Thymus (tissue), 11 donors: ENCODE measurements at regions not wholly inside any gene's neighbourhood (a gene's known extent, or its start where the extent isn't known, plus 50 kb on each side); places are given as distances from the start of the nearest gene placed in this dataset.

Experiments used
- DNase-seq, 9 donors: peaks; one replicate each; pipeline ENCODE4 v3.0.0-alpha.2; 2013; ENCODE audit warnings: low spot score in 9 of 9, low read depth in 6 of 9, missing footprints in 1 of 9
- H3K27ac ChIP-seq, 2 donors: one replicate each; pipeline ENCODE4 v1.5.1; 2013; ENCODE audit warnings: control low read depth in 1 of 2, low read depth in 1 of 2, low read length in 1 of 2, mild to moderate bottlenecking in 1 of 2, moderate library complexity in 1 of 2
- H3K27me3 ChIP-seq, 2 donors: one replicate each; pipeline ENCODE4 v1.5.1; 2013; ENCODE audit warnings: low read length in 1 of 2; ENCODE audit not compliant: control insufficient read depth in 2 of 2, insufficient read depth in 1 of 2
- H3K36me3 ChIP-seq, 2 donors: one replicate each; pipeline ENCODE4 v1.5.1; 2013; ENCODE audit warnings: low read length in 1 of 2, mild to moderate bottlenecking in 1 of 2, moderate library complexity in 1 of 2; ENCODE audit not compliant: control insufficient read depth in 2 of 2, insufficient read depth in 2 of 2
- H3K4me1 ChIP-seq, 2 donors: one replicate each; pipeline ENCODE4 v1.5.1; 2013; ENCODE audit warnings: low read length in 2 of 2; ENCODE audit not compliant: control insufficient read depth in 2 of 2, insufficient read depth in 2 of 2
- H3K4me3 ChIP-seq, 2 donors: one replicate each; pipeline ENCODE4 v1.5.1; 2013; ENCODE audit warnings: low read length in 2 of 2, control low read depth in 1 of 2, mild to moderate bottlenecking in 1 of 2
- H3K9me3 ChIP-seq, 2 donors: one replicate each; pipeline ENCODE4 v1.5.1; 2013; ENCODE audit warnings: low read length in 1 of 2, mild to moderate bottlenecking in 1 of 2; ENCODE audit not compliant: control insufficient read depth in 2 of 2, insufficient read depth in 1 of 2
- WGBS: extraction: QIAGEN DNeasy Blood & Tissue Kit; methylation state at CpG from one replicate; pipeline ENCODE4 v1.1.7; 2013; 5-methylcytosine and 5-hydroxymethylcytosine counted together
- donor health status: healthy.

DNA sequence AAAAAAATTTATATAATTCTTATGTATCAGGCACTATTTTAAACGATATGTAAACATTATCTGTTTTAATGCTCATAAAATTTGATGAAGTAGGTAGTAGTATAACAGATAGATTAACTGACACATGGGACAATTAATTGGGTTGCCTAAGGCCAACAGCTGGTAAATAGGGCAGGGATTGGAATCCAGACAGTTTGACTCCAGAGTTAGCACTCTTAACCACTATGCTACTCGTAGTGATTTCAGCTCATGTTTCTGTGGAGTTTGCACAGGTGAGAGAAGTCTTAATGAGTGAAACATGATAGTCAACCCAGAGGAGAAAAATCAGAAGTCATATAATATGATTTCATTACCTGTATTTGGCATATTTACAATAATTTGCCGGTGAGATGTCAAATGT lies 126.0 kb upstream of the WDFY3 start:
- WGBS, result 92% methylated on average over 3 of the region's 3 CpGs
- DNase-seq, result no peak
- no peaks in the 10 kb centered on the region for H3K27me3 ChIP-seq
- H3K27ac ChIP-seq, result no peak overlapping the region
- H3K9me3 ChIP-seq, result peaks cover 0 to 7% of the 10 kb centered on the region in 2 donors
- H3K36me3 ChIP-seq, result no peaks in the 10 kb centered on the region
- H3K4me3 ChIP-seq, result no peak overlapping the region
- no peaks in the 10 kb centered on the region for H3K4me1 ChIP-seq

DNA sequence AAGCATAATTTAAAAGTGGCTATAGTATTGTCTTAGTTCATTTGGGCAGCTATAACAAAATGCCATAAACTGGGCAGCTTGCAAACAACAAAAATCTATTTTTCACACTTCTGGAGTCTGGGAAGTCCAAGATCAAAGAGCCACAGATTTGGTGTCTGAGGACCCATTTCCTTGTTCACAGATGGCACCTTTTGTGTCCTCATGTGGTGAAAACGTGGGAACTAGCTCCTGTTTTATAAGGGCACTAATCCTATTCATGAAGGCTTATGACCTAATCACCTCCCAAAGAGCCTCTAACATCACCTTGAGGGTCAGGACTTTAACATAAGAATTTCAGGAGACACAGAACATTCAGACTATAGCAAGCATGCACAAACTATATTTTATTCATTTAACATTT lies 126.5 kb upstream of the WDFY3 start:
- no peaks in the 10 kb centered on the region for H3K27me3 ChIP-seq
- H3K27ac ChIP-seq, result no peak overlapping the region
- WGBS, result 44% methylated on average over 1 of the region's 1 CpG
- DNase-seq, result no peak
- no peak overlapping the region for H3K4me3 ChIP-seq
- peaks cover 0 to 7% of the 10 kb centered on the region in 2 donors for H3K9me3 ChIP-seq
- H3K36me3 ChIP-seq, result no peaks in the 10 kb centered on the region
- no peaks in the 10 kb centered on the region for H3K4me1 ChIP-seq

DNA sequence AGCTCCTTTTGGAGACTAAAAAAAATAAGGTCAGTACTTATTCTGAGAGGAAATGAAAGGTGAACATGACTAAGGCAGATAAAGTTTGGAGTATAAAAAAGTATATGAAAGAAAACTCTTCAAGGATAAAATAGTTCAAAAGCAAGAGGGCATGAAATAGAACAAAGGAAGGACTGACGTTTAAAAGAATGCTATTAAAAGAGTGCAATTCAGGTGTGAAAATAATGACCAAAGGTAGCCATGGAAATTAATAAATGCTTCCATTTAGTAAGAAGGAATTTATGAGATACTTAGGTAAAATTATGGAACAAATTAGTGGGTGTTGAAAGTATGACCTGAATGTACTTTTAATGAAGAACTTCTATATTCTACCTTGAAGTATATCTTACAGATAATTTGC lies 128.2 kb upstream of the WDFY3 start:
- 94% methylated on average over 1 of the region's 1 CpG for WGBS
- no peak for DNase-seq
- H3K4me3 ChIP-seq, result no peak overlapping the region
- no peaks in the 10 kb centered on the region for H3K27me3 ChIP-seq
- no peaks in the 10 kb centered on the region for H3K9me3 ChIP-seq
- no peaks in the 10 kb centered on the region for H3K4me1 ChIP-seq
- no peaks in the 10 kb centered on the region for H3K36me3 ChIP-seq
- H3K27ac ChIP-seq, result no peak overlapping the region

DNA sequence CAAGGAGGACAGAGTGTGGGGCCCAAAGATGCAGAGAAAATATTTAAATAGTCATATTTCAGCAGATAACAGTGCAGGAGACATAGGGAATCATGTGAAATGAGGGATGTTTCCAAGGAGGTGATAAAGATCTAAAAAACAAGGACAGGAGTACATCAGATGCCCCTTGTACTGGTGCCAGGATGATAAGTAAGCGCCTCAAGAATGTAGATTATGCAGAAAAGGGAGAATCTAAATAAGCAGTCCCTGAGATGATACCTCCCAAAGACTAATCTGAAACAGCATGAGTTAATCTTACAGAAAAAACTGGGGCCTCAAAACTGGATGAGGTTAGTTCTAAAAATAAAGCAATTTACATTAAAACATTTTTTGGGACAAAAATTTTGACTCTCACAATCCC lies 136.1 kb upstream of the WDFY3 start:
- H3K27ac ChIP-seq, result no peak overlapping the region
- no peaks in the 10 kb centered on the region for H3K36me3 ChIP-seq
- no peaks in the 10 kb centered on the region for H3K4me1 ChIP-seq
- H3K9me3 ChIP-seq, result no peaks in the 10 kb centered on the region
- 91% methylated on average over 1 of the region's 1 CpG for WGBS
- DNase-seq, result no peak
- H3K4me3 ChIP-seq, result no peak overlapping the region
- H3K27me3 ChIP-seq, result no peaks in the 10 kb centered on the region

DNA sequence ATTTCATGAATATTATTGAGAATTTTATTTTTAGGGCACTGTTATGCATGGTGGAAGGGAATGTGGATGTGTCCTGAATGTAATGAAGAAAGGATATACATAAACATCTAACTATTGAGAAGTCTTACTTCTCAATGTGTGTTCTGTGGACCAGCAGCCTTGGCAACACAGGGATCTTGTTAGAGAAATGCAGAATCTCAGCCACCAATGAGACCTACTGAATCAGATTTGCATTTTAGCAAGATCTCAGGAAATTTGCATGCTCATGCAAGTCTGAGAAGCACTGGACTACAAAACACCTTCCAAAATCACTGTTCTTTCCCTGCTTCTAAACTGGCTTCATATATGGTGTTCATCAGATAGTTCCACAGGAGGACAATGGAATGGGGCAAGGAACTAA lies 139.7 kb upstream of the WDFY3 start:
- H3K4me3 ChIP-seq, result no peak overlapping the region
- no peak overlapping the region for H3K27ac ChIP-seq

DNA sequence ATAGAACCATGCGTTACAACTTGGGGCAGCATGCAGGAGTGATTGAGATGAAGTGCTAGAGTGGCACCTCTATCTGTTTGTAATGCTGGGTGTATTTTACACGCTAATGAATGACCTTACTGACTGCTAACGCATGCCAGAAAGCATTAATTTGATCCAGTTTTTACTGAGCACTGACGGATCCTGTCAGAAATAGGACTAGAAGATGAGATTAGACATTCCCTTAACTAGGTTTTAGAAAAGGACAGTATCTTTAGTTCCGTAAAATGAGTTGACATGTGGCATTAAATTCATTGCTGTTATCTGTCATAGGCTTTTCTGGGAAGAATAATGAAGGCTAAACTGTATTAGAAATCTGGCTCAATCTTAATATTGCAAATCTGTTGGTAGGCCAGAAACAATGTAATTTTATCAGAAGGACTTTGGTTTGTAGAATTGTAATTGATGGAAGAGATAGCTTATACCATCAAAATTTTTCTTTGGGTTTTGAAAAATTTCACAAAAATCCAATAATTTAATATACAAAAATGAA lies 140.4 kb upstream of the WDFY3 start:
- Histone ChIP-seq H3K4me1 (no peaks in the 10 kb centered on the region), H3K4me3 (no peak overlapping the region), H3K36me3 (no peaks in the 10 kb centered on the region), H3K27ac (no peak overlapping the region), H3K27me3 (no peaks in the 10 kb centered on the region), H3K9me3 (no peaks in the 10 kb centered on the region)
- no peak for DNase-seq
- WGBS, result 96% methylated on average over 5 of the region's 5 CpGs

More for the DNA sequence above, 139.7 kb upstream of the WDFY3 start:
- no peaks in the 10 kb centered on the region for H3K4me1 ChIP-seq
- H3K36me3 ChIP-seq, result no peaks in the 10 kb centered on the region
- no peaks in the 10 kb centered on the region for H3K27me3 ChIP-seq
- H3K9me3 ChIP-seq, result no peaks in the 10 kb centered on the region
- DNase-seq, result no peak

DNA sequence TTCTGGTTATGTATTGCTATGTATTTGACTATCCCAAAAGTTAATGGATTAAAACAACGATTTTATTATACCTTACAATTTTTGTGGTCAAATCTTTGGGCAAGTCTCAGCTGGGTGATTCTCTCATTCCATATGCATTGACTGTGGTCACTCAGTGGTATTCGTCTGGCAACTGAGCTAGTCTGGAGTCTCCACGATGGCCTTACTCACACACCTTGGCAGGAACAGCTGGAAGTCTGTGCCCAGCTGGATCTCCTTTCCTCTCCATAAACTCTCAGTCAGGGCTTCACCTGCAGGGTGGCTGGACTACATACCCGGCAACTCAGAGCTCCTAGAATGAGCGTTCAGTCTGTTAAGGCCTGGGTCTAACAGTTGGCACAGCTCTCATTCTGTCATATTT lies 141.1 kb upstream of the WDFY3 start:
- WGBS, result 85% methylated on average over 5 of the region's 5 CpGs
- Histone ChIP-seq H3K4me3 (no peak overlapping the region), H3K36me3 (no peaks in the 10 kb centered on the region), H3K27me3 (no peaks in the 10 kb centered on the region), H3K27ac (no peak overlapping the region), H3K4me1 (no peaks in the 10 kb centered on the region), H3K9me3 (no peaks in the 10 kb centered on the region)
- DNase-seq, result no peak

DNA sequence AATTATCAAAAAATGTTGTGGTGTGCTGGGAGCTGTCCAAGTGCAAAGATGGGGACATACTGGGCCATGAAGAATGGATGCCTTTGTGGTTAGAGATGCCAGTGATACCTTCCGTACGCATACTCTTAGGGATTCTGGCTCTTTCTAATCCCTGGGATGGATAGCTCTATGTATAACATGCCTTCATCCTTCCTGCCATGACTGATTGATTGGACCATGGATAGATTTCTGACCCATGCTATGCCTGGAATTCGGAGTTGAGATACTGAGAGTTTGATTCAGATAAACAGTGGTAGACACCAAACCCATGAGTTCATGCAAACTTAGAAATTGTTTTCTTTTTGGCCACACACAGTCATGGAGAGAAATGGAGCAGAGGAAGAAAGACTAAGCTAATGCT lies 147.2 kb upstream of the WDFY3 start:
- no peak for DNase-seq
- WGBS, result 97% methylated on average over 3 of the region's 3 CpGs

DNA sequence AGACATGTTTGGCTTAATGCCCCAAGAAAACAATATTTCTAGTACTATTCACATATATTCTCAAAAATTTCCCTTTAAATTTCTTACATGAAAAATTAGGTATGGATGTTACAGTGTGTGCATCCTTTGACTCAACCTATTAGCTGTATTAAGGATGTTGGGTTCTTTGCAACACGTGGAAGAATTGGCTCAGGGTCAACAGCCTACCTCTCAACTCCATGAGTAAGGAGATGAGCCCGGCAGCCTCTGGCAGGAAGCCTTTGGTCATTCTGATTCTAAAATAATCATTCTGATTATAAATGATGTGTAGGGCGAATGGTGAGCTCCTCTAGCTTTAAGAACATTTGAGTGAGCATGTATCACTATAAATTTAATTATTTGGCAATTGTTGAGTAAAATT lies 148.0 kb upstream of the WDFY3 start:
- Histone ChIP-seq H3K4me1 (no peaks in the 10 kb centered on the region), H3K27me3 (no peaks in the 10 kb centered on the region), H3K36me3 (no peaks in the 10 kb centered on the region), H3K9me3 (no peaks in the 10 kb centered on the region), H3K27ac (no peak overlapping the region), H3K4me3 (no peak overlapping the region)
- WGBS, result 84% methylated on average over 3 of the region's 3 CpGs
- DNase-seq, result no peak

More for the DNA sequence above, 147.2 kb upstream of the WDFY3 start:
- Histone ChIP-seq H3K9me3 (no peaks in the 10 kb centered on the region), H3K27ac (no peak overlapping the region), H3K4me1 (no peaks in the 10 kb centered on the region), H3K27me3 (no peaks in the 10 kb centered on the region), H3K36me3 (no peaks in the 10 kb centered on the region), H3K4me3 (no peak overlapping the region)

DNA sequence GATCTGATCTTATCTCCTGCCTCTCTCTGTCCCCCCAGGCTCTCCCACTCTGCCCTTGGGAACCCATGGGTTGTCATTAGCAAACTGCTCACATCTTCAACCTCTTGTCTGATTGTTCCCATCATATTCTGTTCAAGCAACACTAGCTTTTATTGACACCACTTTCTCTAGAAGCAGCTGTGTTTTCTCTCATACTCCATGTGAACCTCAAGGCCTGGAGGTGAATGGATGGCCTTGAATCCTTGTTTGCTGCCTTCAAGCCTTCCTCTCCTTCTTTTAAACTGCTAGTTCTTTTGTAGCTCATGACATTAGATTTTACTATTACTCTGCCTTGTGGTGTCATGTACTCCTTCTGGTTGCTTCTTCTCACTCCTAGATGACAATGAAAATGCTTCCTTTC lies 149.5 kb upstream of the WDFY3 start:
- Histone ChIP-seq H3K9me3 (no peaks in the 10 kb centered on the region), H3K36me3 (no peaks in the 10 kb centered on the region), H3K4me3 (no peak overlapping the region), H3K27me3 (no peaks in the 10 kb centered on the region), H3K4me1 (no peaks in the 10 kb centered on the region), H3K27ac (no peak overlapping the region)
- DNase-seq, result no peak
